Pulmonary artery endothelial cell (primary cell): ENCODE measurements at regions not wholly inside any gene's neighbourhood (a gene's known extent, or its start where the extent isn't known, plus 50 kb on each side); places are given as distances from the start of the nearest gene placed in this dataset.

Experiments
- DNase-seq: peaks from one replicate; pipeline ENCODE4 v3.0.0-alpha.2; 2011; ENCODE audit warnings: low read depth, low spot score

DNA sequence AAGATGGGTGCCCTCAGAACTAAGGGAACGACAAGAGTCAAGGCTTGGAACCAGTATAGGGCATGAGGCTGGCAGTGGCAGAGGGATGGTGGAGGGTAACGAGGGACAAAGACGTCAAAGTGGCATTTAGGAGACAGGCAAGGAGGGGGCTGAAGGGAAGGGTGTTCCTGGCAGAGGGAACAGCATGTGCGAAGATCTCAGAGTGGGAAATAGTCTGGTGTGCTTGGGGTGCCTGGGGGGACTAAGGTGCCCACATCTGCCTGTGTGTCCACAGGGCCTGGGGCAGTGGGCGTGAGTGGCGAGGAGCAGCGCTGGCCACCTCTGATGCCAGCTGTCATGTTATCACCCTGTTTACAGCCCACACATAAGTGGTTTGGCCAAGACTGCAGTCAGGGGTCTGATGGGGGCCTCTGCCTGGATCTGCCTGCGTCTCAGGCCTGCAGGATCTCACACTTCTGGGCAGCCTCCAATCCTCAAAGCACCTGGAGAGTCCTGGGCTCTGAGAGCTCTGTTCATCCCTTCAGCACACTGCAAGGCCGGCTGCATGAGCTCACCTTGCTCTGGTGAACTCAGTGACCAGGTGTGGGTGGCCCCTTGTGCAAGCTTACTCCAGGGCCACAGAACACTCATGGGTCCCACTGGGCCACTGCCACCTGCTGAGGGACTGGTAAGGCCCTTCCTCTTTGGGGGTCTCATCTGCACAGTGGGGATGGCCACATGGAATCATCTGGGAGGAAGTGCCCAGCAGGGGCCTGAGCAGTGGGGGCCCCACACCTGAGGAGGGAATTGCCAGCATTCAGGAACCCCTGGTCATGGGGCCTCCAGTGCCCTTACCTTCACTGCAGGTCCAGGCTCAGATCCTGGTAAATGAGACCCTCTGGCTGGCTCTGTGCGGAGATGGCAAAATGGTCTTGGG lies 89.7 kb upstream of the SHISAL1 start:
- no peak for DNase-seq

DNA sequence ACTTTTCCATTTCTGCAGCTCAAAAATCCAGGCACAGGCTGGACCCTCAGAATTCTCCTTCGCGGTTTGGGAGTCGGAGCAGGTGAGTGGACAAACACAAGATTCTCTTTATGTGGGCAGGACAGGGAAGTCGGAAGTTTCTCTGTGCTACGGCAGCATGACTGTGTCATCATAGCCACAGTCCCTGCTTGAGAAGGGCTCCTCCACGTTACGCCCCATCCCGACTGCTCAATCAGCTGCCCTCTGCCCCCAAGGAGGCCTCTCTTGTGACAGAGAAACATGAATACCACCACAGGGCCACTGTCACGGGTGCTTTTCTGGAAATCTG lies 89.0 kb upstream of the SHISAL1 start:
- no peak for DNase-seq

DNA sequence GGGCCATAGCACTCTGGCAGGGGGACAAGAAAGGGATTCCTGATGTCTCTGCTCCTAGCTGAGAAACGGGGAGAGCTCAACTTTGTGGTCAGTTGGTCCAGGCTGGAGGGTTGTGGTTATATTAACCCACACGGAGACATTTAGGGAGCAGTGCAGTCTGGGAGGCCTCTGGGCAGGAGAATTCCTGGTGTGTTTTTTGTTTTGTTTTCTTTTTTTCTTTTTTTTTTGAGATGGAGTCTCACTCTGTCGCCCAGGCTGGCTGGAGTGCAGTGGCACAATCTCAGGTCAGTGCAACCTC lies 88.0 kb upstream of the SHISAL1 start:
- no peak for DNase-seq

DNA sequence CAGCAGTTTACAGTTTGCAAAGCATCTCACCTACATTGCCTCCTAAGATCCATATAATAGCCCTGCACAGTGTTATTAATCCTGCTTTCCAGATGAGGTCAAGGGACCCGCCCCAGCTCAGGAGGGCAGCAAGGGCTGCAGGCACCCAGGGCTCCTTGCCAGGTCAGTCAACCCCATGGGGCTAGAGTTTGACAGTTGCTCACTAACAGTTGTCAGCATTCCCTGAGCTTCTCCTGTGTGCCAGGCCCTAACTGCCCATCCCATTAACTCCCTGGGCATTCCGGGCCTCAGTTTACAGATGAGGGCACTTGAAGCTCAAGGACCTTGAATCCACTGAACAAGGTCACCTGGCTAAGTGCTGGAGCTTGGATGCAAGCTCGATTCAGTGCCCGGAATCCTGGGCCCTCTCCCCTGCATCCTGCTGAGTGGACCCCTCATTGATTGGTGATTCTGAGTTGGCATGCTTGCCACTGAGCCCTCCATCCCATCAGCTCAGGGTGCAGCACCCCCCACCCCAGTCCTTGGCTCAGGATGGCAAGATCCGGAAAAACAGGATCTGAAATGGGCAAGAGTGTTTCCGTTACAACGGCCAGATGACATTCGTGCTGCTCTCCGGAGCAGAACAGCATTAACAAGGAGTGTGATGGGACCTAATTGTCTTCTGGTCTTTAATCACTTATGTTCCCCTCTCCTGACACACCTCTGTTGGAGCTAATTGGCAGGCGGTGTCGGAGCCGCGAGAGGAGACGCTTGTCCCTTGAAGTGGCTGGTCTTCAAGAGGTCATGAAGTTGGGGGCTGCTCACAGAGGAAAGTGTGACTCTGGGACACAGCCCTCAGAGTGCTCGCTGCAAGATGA lies 87.4 kb upstream of the SHISAL1 start:
- no peak for DNase-seq

DNA sequence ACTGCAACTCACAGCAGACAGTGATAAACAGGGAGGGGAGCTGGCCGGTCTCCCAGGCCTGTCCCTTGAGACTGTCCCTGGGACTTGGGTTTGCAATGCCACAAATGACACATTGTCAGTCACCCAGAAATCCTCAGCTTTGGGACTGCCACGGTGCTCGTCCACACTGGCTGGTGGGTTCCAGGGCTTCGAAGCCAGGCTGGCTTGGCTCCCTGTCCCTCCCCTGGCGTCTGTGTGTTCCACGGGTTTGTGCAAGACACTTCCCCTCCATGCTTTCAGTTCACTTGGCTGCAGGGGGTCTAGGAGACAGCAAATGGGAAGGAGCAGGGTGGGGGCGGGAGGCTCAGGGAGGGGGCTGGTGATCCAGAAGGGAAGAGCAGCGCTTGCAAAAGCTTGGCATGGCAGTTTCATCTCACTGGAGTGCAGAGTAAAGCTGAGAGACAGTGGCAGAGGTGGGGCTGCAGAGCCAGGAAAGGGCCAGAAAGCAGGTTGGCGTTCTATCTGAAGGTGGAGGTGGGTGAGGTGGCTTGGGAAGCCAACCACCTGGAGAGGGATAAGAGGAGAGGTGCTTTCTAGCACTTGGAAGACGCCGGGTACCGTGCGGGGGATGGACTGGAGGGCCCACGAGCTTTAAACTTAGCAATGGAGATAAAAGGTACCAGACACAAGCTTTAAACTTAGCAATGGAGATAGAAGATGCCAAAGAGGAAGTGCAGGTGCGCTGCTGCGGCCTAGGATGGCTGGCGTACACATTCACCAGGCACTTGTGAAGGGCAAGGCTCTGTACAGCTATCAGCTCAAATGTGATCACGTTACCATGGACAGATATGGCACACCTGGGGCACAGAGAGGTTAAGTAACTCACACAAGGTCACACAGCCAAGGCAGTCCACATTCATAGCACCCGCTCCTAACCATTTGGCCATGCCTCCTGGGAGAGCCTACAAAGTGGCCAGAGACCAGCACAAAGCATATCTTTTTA lies 86.4 kb upstream of the SHISAL1 start:
- no peak for DNase-seq

DNA sequence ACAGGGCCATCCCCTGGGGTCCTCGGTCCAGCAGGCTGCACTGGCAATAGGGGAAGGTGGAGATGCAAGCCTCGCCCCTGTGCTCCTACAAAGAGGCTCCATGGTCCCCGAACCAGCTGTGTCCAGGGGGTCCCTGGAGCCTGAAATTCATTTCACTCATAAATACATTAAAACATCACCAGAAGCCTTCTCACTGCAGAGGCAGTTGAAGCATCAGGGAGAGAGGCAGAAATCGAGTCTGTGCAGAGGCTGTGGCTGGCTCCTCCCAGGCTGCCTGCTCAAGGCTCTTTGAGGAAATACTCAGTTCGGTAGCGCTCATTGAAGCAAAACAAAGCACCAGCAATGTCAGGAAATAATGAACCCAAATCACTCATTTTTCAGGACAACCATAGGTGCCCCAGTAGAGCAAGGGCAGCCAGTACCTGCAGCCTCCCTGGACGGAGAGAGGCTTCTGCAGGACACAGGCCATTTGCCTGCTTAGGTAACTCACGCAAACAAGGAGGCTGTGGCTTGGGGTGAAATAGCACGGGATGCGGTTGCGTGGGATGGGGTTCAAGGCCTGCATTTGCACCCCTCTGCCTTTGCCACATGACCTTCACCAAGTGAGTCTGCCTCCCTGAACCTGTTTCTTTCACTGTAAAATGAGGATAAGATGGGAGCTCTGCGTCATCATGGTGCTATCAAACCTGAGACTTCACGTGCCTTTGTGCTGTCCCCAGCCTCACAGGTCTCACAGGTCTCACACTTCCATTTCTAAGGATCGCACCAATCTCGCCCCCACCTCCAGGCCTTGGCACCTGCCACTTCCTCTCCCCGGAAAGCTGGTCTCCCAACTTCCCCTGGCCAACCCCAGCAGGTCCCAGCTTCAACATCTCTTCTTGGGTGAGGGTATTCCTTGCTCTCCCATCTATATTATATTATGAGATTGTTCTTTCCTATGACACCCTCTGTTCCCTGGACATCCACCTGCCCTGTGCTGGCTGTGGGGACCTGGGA lies 84.3 kb upstream of the SHISAL1 start:
- no peak for DNase-seq

DNA sequence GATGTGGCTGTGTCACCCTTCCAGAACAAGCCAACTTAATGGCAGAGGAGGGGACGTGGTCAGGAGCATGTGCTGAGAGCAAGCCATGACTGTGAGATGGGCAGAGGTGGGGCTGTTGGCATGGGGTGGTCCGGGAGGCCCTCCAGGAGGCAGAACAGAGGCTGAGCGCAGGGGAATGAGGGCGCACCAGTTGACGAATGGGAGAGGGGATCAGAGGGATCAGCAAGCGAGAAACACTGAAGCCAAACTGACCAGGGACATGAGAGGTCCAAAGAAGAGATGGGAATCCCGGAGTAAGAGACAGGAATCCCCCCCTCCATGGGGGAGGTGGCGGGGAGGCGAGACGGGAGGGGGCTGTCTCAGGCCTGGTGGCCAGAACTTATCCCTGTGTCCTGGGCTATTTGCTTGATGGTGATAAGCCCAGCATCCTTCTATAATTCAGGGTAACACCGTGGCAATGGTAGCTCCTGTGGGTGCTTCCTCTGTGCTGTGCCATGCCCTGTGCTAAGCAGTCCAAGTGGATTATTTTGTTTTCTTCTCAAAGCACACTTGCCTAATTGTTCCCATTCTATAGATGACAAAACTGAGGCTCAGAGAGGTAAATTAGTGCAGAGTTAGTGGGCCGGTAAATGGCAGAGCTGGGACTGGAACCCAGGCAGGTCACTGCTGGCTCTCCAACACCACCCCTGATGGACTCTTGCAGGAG lies 83.4 kb upstream of the SHISAL1 start:
- no peak for DNase-seq

DNA sequence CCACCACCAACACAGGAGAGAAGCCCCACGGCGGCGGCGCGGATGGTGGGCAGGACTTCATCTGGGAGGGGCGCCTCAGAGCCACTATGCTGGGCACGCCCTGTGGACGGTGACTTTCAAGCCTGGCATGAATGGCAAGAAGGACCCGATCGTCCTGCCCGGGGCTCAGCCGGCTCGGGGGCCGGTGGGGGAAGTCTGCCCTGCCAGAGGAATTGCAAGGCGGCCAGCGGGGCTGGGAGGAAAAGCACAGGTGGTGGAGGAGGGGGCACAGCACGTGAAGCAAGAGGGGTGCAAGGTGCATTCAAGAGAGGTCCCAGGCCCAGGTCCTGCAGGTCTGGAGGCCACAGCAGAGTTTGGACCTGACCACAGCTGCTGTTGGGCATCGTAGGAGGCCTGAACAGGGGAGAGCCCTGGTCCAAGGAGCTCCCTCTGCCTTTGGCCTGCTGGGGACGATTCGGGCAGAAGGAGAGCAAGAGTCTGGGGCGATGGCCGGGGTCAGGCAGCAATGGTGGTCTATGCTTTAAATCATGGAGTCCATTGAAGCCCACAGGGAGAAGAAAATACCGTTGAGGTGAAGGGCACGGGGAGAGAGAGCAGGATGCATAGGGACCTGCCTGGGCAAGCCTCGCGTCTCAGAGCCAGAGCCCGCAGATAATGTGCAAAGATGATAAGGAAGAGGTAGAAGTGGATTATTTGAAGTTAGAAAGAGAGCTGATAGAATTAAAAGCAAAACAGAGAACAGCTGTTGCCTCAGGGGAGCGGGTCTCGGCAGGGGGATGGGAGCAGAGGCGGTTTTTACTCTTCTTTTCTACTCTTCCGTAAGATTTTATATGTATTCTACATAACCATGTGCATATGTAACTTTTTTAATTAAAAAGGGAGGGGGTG lies 82.6 kb upstream of the SHISAL1 start:
- no peak for DNase-seq

DNA sequence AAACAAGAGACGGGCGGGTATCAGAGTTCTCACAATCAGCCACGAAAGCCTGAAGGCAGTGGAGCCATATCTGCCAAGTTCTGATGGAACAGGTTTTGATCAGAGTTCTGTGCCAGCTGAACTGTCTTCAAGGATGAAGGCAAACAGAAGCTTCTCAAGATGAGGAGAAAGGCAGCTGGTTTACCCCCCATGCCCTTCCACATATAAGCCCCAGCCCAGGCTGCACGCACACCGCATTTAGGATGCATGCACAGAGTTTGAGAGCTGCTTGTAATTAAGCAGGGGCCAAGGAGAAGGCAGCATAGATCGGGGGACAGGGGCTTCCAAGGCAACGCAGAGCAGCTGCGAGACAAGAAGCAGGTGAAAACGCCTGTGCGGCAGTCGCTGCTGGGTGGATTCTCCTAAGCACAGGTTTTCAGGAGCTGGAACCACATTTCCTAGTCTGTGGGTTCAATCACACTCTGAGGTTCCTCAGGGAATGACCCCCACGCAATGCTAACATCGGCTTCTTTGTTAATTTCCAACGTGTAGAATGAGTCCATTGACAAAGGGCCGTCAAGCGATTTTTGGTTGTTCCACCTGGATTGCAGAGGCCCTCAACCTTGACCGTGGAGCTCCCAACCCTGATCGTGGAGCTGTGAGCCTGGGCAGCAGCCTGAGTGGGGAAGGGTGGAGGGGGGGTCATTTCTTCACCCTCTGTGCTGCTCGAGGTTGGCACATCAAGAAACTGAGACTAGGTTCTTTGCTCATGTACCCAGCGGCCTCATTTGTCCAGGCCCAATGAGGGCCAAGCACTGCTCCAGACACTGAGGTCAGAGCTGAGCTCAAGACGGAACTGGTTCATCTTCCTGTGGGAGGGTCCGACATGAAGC lies 81.7 kb upstream of the SHISAL1 start:
- DNase-seq: no peak

DNA sequence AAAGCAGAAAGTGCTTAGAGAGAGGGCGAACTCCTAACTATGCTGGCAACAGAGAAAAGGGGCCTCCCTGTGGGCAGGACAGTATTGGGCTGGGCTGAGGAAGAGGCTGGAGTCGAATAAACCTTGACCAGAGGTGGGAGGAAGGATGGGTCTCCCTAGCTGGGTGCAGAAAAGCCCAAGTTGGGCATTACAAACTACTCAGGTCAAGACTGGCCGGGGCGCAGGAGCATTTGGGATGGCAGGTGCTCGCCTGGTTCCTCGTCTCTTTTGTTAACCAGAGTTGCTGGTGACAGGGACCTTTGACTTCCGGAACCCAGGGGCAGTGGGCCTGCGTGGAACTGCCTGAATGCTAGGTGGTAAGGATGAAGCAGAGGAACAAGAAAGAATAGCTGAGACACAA lies 80.3 kb upstream of the SHISAL1 start:
- DNase-seq: no peak

DNA sequence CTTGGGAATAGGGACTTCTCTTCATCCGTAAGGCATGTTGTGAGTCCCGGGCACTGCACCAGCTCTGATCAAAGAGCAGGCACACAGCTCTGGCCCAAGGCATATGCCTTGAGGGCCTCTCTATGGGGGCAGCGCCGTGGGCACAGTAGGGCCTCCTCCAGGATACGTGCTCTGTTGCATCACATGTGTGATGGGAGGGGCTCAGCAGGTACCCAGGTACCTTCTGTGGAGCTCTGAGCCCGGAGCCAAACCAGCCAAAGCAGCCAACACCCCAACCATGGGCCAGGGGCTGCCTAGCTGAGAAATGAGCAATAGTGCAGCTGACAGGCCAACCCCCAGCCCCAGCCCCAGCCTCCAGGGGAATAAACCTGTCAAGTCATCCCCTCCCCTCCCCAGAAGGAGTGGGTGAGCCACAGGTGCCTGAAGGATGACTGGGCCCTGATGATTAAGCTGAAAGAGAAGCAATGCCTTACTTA lies 79.7 kb upstream of the SHISAL1 start:
- DNase-seq: no peak

DNA sequence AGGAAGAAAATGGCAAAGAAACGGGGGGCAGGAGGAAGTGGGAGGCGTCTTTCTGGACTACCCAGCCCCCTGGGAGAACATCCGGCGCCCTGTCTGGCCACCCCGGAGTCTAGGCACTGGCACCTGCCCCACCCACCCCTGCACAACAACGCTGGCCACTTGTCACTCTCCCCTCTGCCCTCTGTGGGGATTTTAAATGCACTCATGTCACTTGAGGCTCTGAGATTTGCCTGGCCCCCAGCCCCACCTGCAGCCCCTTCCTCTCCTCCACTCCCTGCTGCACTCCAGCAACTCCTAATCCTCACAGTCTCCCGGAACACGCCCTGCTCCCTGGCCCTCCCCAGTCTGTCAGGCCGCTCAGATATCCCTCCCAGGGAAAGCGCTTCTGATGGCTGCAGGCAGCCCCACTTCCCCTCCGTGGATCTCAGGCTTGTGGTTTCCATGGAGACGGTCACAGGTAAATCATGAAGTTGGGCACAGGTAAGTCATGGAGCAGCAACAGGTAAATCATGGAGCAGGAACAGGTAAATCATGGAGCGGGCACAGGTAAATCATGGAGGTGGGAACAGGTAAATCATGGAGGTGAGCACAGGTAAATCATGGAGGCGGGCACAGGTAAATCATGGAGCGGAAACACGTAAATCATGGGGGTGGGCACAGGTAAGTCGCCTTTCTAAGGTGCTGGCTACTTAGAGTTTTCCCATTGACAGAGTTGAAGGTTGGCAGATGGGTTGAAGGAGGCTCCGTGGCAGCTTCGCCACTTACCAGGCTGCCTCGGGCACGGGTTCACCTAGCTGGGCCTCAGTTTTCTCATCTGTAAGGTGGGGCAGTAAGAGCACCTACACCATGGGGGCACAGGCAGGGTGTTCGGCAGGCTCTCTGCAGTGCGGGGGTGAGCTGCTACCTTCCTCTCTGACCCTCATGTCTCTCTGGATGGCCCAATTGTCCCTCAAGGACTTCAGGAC lies 79.0 kb upstream of the SHISAL1 start:
- DNase-seq: no peak

DNA sequence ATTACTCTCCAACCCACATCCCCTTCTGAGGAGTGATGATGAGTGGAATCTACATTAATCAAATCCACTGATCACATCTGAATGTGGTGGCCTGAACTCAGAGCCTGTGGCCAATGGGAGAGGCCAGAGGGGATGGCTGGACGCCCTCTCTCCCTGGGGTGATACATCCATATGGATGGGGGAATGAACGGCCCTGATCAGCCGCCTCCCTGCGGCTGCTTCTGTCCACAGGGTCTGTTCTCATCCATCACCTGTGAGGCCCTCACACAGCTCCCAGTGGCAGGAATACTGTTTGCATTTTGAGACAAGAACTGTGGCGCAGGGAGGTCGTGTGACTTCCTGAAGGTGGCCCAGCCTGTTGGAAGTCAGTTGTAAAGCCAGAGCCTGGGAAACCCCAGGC lies 78.3 kb upstream of the SHISAL1 start:
- no peak for DNase-seq

DNA sequence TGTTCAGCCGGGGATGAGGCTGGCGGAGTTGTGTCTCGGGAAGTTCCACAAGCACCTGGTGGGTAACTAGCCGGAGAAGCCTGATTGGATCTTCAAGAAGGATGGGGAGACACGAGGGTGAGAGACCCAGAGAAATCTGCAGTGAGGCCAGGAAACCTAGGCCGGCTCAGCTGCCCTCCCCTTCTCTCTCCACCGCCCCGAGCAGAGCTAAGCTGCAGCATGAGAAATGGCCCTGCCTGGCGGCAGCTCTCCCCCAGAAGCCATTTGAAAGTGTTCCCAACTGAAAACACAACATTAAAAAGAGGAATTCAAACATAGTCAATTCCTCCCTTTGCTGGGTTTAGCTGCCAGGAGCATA lies 77.8 kb upstream of the SHISAL1 start:
- DNase-seq: no peak

DNA sequence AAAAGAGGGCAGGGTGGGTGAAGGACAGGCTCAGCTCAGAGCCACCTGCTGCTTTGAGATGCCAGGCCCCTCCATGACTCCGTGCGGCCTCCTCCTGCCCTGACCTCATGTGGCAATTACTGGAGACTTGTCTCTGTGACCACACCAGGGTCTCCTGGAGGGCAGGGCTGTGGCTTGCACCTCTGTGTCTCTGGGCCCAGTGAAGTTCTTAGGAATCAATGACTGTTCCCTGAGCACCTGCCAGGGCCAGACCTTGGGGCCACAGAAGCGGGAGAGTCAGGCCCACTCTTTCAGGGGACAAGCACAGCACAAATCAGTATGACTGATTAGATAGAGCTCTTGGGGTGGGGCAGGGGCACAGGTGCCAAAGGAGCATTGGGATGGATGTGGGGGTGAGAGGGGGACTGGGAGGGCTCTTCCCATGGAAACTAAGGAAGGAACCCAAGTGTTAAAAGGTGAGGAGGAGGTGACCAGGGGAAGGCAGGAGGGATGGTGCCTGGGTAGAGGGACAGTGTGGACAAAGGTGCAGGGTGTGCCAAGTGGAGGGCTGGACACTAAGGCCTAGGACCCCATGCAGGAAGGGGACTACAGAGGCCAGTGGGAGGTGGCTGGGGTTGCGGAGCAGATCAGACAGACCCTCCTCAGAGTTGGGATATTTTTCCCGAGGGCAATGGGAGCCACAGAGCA lies 77.3 kb upstream of the SHISAL1 start:
- DNase-seq: no peak

DNA sequence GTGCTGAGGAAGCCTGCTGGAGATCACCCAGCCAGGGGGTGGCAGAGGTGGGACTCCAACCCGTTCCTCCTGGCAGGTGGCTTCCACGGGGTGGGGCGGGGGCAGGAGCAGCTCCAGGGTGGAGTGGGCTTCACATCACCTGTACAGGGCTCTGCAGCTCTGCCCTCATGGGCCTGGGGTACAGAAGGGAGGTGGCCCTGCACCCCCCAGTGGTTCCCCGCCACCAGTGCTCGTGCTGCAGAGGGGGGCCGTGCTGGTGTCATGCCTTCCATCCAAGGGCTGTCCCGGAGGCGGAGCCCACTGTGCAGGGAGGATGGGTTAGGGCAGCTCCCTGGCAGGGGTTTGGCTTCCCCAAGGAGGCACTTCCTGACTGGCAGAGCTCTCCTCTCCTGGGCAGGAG lies 76.4 kb upstream of the SHISAL1 start:
- no peak for DNase-seq
